ENCODE measurements at regions not wholly inside any gene's neighbourhood (a gene's known extent, or its start where the extent isn't known, plus 50 kb on each side); places are given as distances from the start of the nearest gene placed in this dataset.

- Mint-ChIP-seq H3K27ac (peak overlapping the region in 3 of 10 donors; percentile 74 to 84 (median 77)), H3K27me3 (no peaks in the 10 kb centered on the region), H3K36me3 (peaks cover 0 to 11% (median 0%) of the 10 kb centered on the region in 3 donors), H3K9me3 (no peaks in the 10 kb centered on the region), H3K4me1 (peaks cover 21 to 67% (median 56%) of the 10 kb centered on the region in 4 donors), H3K4me3 (peak overlapping the region; percentile 73 to 89 (median 82))
- ATAC-seq (peak; percentile 33 to 34), DNase-seq (peak in 8 of 10 donors; percentile 33 to 80 (median 43))
- POLR2A ChIA-PET: interaction anchor here (0.6 to 2.6 kb wide), 5 partner anchors 18 to 268 kb away, joined by 3 to 30 read pairs (median 10); no protein-coding TSS in a partner anchor
Measured at GRCh38 chr22:46071451-46072109, 78.7 kb upstream of the PPARA start.

- POLR2A ChIA-PET: interaction anchor here (0.5 to 1.2 kb wide), 6 partner anchors 14 to 267 kb away, joined by 3 to 7 read pairs (median 3); no protein-coding TSS in a partner anchor
Measured at GRCh38 chr22:46072110-46072881, 78.0 kb upstream of the PPARA start.

GRCh38 chr22:46072981-46073682 lies 77.2 kb upstream of the PPARA start:
- H3K27me3 Mint-ChIP-seq: no peaks in the 10 kb centered on the region
- H3K4me3 Mint-ChIP-seq: peak overlapping the region; percentile 56 to 80 (median 68)
- peak overlapping the region in 2 of 10 donors; percentile 12 to 30 for H3K27ac Mint-ChIP-seq
- H3K4me1 Mint-ChIP-seq: peaks cover 17 to 58% (median 54%) of the 10 kb centered on the region in 4 donors
- H3K36me3 Mint-ChIP-seq: peaks cover 0 to 11% (median 0%) of the 10 kb centered on the region in 3 donors
- no peaks in the 10 kb centered on the region for H3K9me3 Mint-ChIP-seq
- POLR2A ChIA-PET: interaction anchor here (0.5 to 1.2 kb wide), 5 partner anchors 15 to 61 kb away, joined by 3 to 7 read pairs (median 3); no protein-coding TSS in a partner anchor
- DNase-seq (peak in 1 of 10 donors; percentile 23), ATAC-seq (no peak)

More at GRCh38 chr22:46072110-46072881, 78.0 kb upstream of the PPARA start:
- Mint-ChIP-seq H3K36me3 (peaks cover 0 to 11% (median 0%) of the 10 kb centered on the region in 3 donors), H3K9me3 (no peaks in the 10 kb centered on the region), H3K4me3 (peak overlapping the region; percentile 63 to 82 (median 76)), H3K27ac (peak overlapping the region in 1 of 10 donors; percentile 69), H3K4me1 (peaks cover 17 to 60% (median 56%) of the 10 kb centered on the region in 4 donors), H3K27me3 (no peaks in the 10 kb centered on the region)
- DNase-seq (peak in 2 of 10 donors; percentile 27 to 64), ATAC-seq (peak; percentile 8 to 22)

GRCh38 chr22:46073683-46074504 lies 76.4 kb upstream of the PPARA start:
- no peaks in the 10 kb centered on the region for H3K9me3 Mint-ChIP-seq
- DNase-seq: peak in 1 of 10 donors; percentile 62

DNA sequence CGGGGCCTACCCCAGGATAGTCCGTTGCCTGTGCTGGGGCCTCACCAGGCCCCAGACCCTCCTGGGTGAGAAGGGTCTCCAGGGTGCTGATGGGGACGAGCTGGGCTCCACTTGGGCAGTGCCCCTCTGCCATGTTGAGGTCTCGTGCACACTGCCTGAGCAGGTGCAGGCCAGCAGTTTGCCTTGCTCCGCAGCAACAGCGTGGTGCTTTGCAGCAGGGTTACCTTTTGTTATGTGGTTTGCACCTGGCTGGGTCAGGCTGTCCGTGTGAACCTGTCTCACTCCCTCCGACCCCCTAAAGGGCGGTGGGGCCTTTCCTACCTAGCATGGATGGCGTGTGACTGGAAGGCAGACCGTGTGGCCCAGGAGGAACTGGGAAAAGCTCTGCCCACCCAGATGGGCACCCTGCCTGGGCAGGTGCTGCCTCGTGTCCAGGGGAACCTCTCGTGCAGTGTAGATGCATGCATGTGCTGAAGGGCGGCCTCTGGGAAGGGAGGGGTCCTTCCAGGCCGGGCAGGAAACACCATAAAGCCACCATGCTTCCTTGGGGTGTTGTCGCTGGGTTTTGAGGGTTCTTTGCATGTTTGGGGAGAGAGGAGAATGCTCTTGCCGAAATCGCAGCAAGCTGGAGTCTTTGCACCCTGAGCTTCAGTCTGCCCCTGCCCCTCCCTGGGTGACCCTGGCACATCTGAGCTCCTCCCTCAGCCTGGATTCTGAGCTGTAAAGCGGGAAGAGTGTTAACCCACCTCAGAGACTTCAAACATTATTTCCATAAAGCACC lies 75.4 kb upstream of the PPARA start:
- POLR2A ChIA-PET: no interaction called here
- no peaks in the 10 kb centered on the region for H3K27me3 Mint-ChIP-seq
- H3K9me3 Mint-ChIP-seq: no peaks in the 10 kb centered on the region
- peaks cover 11 to 45% (median 38%) of the 10 kb centered on the region in 4 donors for H3K4me1 Mint-ChIP-seq
- peaks cover 0 to 11% (median 0%) of the 10 kb centered on the region in 3 donors for H3K36me3 Mint-ChIP-seq
- DNase-seq (peak in 1 of 10 donors; percentile 47), ATAC-seq (no peak)
- H3K4me3 Mint-ChIP-seq: peak overlapping the region in 7 of 10 donors; percentile 7 to 50 (median 39)
- H3K27ac Mint-ChIP-seq: peak overlapping the region in 6 of 10 donors; percentile 38 to 62 (median 56)

More at GRCh38 chr22:46073683-46074504, 76.4 kb upstream of the PPARA start:
- no peak for ATAC-seq
- peaks cover 0 to 11% (median 0%) of the 10 kb centered on the region in 3 donors for H3K36me3 Mint-ChIP-seq
- no peaks in the 10 kb centered on the region for H3K27me3 Mint-ChIP-seq
- H3K27ac Mint-ChIP-seq: peak overlapping the region in 1 of 10 donors; percentile 52
- H3K4me3 Mint-ChIP-seq: peak overlapping the region; percentile 15 to 64 (median 41)
- POLR2A ChIA-PET: no interaction called here
- H3K4me1 Mint-ChIP-seq: peaks cover 15 to 54% (median 47%) of the 10 kb centered on the region in 4 donors

GRCh38 chr22:46075764-46076531 lies 74.4 kb upstream of the PPARA start:
- Mint-ChIP-seq H3K27me3 (no peaks in the 10 kb centered on the region), H3K27ac (peak overlapping the region in 2 of 10 donors; percentile 57), H3K4me3 (peak overlapping the region in 1 of 10 donors; percentile 14), H3K9me3 (no peaks in the 10 kb centered on the region), H3K36me3 (peaks cover 0 to 13% (median 0%) of the 10 kb centered on the region in 3 donors), H3K4me1 (peaks cover 13 to 45% (median 39%) of the 10 kb centered on the region in 4 donors)
- DNase-seq: peak in 1 of 10 donors; percentile 45
- ATAC-seq: no peak
- POLR2A ChIA-PET: no interaction called here

GRCh38 chr22:46076651-46077339 lies 73.5 kb upstream of the PPARA start:
- ATAC-seq: no peak
- H3K27me3 Mint-ChIP-seq: no peaks in the 10 kb centered on the region
- no peak overlapping the region for H3K4me3 Mint-ChIP-seq
- H3K9me3 Mint-ChIP-seq: no peaks in the 10 kb centered on the region
- POLR2A ChIA-PET: no interaction called here
- DNase-seq: peak in 1 of 10 donors; percentile 36
- H3K27ac Mint-ChIP-seq: peak overlapping the region in 3 of 10 donors; percentile 4 to 57 (median 9)
- H3K36me3 Mint-ChIP-seq: peaks cover 0 to 13% (median 0%) of the 10 kb centered on the region in 3 donors
- peaks cover 13 to 45% (median 39%) of the 10 kb centered on the region in 4 donors for H3K4me1 Mint-ChIP-seq

DNA sequence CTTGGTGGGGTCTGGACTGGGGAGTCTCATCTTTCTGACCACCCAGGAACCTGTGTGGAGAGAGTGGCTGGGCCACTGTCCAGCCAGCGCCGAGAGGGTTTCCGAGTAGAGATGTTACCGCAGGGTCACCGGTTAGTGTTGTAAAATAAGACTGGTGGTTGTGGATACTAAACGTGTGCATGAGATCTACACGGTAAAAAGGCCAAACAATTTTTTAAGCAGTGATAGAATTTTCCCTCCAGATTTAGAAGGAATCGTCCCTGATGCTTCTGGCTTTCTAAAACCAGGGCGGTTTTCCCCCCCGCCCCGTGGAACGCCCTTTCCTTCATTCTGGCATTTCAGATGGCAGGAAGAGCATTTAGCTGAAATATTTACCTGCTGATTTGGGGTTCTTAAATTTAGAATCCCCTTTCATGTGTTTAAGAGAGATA lies 72.6 kb upstream of the PPARA start:
- Mint-ChIP-seq H3K27ac (peak overlapping the region in 1 of 10 donors; percentile 46), H3K4me1 (peaks cover 12 to 42% (median 36%) of the 10 kb centered on the region in 4 donors), H3K27me3 (no peaks in the 10 kb centered on the region), H3K4me3 (no peak overlapping the region), H3K9me3 (no peaks in the 10 kb centered on the region), H3K36me3 (peaks cover 0 to 16% (median 0%) of the 10 kb centered on the region in 3 donors)
- POLR2A ChIA-PET: no interaction called here
- ATAC-seq: no peak
- DNase-seq: no peak

- Mint-ChIP-seq H3K4me1 (peaks cover 12 to 38% (median 33%) of the 10 kb centered on the region in 4 donors), H3K27ac (no peak overlapping the region), H3K27me3 (no peaks in the 10 kb centered on the region)
Measured at GRCh38 chr22:46078241-46079092, 71.9 kb upstream of the PPARA start.

More at GRCh38 chr22:46078241-46079092, 71.9 kb upstream of the PPARA start:
- POLR2A ChIA-PET: interaction anchor here (1.1 kb wide), 1 partner anchor 42 kb away, joined by 4 read pairs; no protein-coding TSS in a partner anchor
- Mint-ChIP-seq H3K4me3 (no peak overlapping the region), H3K9me3 (no peaks in the 10 kb centered on the region), H3K36me3 (peaks cover 0 to 16% (median 0%) of the 10 kb centered on the region in 3 donors)
- DNase-seq (peak in 1 of 10 donors; percentile 46), ATAC-seq (no peak)
